ENCODE measurements at regions not wholly inside any gene's neighbourhood (a gene's known extent, or its start where the extent isn't known, plus 50 kb on each side); places are given as distances from the start of the nearest gene placed in this dataset.
"Not testable (repeated sequence)": the region's sequence is repeated elsewhere in the genome, so short reads cannot be mapped to it uniquely, and the experiment has no call there.

DNA sequence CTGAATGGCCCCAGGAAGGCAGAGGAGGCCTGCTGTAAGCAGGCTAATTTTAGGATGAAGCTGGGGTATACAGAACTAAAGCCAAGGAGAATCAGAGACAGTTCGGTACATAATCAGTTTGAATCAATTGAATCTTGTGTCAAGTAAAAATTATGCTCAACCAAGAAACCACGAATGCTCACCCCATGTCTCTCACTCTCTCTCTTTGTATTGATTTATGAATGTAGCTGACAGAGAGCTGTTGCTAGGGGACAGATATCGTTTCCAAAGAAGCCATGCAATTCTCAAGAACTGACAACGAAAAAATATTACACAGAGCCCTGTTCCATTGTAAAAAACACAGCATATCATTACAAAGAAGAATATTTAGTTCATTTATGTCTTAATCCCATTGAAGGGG is 151.1 kb upstream of the PKP2 start:
- H3K4me3 ChIP-seq (ENCODE audit: low read depth, low read length): no peak overlapping the region
- TF ChIP-seq, protein P1, sequence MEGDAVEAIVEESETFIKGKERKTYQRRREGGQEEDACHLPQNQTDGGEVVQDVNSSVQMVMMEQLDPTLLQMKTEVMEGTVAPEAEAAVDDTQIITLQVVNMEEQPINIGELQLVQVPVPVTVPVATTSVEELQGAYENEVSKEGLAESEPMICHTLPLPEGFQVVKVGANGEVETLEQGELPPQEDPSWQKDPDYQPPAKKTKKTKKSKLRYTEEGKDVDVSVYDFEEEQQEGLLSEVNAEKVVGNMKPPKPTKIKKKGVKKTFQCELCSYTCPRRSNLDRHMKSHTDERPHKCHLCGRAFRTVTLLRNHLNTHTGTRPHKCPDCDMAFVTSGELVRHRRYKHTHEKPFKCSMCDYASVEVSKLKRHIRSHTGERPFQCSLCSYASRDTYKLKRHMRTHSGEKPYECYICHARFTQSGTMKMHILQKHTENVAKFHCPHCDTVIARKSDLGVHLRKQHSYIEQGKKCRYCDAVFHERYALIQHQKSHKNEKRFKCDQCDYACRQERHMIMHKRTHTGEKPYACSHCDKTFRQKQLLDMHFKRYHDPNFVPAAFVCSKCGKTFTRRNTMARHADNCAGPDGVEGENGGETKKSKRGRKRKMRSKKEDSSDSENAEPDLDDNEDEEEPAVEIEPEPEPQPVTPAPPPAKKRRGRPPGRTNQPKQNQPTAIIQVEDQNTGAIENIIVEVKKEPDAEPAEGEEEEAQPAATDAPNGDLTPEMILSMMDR (IDR thresholded peaks at IDR 0.05; ENCODE audit: insufficient read depth, low read depth, low read length): no peak
- no peak for DNase-seq (ENCODE audit: low read depth)

DNA sequence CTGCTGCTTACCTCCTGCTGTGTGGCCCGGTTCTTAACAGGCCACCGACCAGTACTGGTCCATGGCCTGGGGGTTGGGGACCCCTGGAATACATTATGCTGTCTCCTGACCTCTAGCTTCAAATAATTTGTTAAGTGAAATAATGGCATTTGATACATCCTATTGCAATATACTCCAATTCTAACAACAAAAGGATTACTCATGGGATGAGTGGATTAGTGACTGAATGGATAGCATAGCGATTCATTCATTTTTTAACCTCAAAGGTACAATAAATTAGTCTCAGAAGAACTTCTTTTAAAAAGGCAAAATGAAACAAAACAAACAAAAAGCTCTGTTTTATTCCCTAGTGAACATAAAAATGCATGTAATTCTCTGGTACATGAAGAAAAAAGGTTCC is 147.9 kb upstream of the PKP2 start:
- no peak for DNase-seq (ENCODE audit: low read depth)
- no peak overlapping the region for H3K4me3 ChIP-seq (ENCODE audit: low read depth, low read length)
- TF ChIP-seq, protein P1 (IDR thresholded peaks at IDR 0.05; ENCODE audit: insufficient read depth, low read depth, low read length): no peak

DNA sequence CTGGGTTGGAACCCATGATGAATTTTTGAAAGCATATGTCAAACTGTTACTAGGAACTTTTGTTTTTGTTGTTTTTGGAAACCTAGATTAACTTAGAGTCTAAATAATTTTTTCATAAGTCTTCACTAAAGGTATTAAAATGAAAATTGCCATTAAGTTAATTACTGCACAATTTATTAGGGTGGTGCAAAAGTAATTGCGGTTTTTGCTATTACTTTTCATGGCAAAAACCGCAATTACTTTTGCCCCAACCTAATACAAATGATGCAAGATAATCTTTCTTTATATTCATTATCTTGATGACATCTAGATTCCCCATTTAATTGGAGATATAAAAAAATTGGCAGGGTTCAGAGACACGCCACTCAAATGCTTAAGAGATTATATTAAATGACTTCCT is 145.0 kb upstream of the PKP2 start:
- TF ChIP-seq, protein P1 (IDR thresholded peaks at IDR 0.05; ENCODE audit: insufficient read depth, low read depth, low read length): no peak
- H3K4me3 ChIP-seq (ENCODE audit: low read depth, low read length): no peak overlapping the region
- DNase-seq (ENCODE audit: low read depth): no peak

DNA sequence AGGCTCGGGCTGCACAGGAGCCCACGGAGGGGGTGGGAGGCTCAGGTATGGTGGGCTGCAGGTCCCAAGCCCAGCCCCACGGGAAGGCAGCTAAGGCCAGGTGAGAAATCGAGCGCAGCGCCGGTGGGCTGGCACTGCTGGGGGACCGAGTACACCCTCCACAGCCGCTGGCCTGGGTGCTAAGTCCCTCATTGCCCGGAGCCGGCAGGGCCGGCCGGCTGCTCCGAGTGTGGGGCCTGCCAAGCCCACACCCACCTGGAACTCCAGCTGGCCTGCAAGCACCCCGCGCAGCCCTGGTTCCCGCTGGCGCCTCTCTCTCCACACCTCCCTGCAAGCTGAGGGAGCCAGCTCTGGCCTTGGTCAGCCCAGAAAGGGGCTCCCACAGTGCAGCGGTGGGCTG is 137.4 kb upstream of the PKP2 start:
- H3K4me3 ChIP-seq (ENCODE audit: low read depth, low read length); DNase-seq (ENCODE audit: low read depth): not testable (repeated sequence)

DNA sequence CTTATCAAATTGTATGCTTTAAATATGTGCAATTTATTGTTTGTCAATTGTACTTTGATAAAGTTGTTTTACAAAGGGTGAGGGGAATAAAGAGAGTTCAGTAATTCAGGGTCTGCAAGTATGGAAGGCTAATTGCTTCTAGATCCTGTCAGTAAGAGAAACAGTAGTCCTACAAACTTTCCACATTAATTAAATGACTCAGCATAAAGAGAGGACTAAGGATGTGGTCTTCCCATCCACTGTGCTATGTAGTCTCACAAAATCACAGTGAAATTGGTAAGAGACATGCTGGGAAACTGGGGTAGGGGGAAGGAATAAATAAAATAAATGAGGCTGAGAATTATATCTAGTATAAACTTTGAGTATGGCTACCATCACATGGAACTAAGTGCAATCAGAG is 130.2 kb upstream of the PKP2 start:
- TF ChIP-seq, protein P1 (IDR thresholded peaks at IDR 0.05; ENCODE audit: insufficient read depth, low read depth, low read length): no peak
- no peak overlapping the region for H3K4me3 ChIP-seq (ENCODE audit: low read depth, low read length)
- DNase-seq (ENCODE audit: low read depth): no peak

DNA sequence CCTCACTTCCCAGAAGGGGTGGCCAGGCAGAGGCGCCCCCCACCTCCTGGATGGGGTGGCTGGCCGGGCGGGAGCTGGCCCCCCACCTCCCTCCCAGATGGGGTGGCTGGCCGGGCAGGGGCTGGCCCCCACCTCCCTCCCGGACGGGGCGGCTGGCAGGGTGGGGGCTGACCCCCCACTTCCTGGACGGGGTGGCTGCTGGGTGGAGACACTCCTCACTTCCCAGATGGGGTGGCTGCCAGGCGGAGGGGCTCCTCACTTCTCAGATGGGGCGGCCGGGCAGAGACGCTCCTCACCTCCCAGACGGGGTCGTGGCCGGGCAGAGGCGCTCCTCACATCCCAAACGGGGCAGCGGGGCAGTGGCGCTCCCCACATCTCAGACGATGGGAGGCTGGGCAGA is 126.1 kb upstream of the PKP2 start:
- H3K4me3 ChIP-seq (ENCODE audit: low read depth, low read length); DNase-seq (ENCODE audit: low read depth): not testable (repeated sequence)

DNA sequence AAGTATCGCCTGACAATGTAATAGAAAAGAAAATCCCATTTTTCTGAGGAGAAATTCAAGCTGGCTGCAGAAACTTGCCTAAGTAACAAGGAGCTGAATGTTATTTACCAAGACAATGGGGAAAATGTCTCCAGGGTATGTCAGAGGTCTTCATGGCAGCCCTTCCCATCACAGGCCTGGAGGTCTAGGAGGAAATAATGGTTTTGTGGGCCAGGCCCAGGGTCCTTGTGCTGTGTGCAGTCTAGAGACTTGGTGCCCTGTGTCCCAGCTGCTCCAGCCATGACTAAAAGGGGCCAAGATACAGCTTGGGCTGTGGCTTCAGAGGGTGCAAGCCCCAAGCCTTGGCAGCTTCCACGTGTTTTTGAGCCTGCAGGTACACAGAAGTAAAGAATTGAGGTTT is 120.5 kb upstream of the PKP2 start:
- not testable (repeated sequence) for H3K4me3 ChIP-seq (ENCODE audit: low read depth, low read length); DNase-seq (ENCODE audit: low read depth)

DNA sequence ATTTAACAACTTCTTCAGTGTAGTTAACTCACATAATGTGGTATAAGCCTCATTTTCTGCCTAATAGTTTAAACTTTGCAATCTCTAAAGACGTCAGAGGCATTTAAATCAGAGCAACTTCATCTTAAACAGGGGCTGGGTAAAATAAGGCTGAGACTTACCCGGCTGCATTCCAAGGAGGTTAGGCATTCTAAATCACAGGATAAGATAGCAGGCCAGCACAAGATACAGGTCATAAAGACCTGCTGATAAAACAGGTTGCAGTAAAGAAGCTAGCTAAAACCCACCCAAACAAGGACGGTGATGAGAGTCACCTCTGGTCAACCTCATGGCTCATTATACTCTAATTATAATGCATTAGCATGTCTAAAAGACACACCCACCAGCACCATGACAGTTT is 115.6 kb upstream of the PKP2 start:
- no peak for DNase-seq (ENCODE audit: low read depth)
- H3K4me3 ChIP-seq (ENCODE audit: low read depth, low read length): no peak overlapping the region
- TF ChIP-seq, protein P1 (IDR thresholded peaks at IDR 0.05; ENCODE audit: insufficient read depth, low read depth, low read length): no peak

DNA sequence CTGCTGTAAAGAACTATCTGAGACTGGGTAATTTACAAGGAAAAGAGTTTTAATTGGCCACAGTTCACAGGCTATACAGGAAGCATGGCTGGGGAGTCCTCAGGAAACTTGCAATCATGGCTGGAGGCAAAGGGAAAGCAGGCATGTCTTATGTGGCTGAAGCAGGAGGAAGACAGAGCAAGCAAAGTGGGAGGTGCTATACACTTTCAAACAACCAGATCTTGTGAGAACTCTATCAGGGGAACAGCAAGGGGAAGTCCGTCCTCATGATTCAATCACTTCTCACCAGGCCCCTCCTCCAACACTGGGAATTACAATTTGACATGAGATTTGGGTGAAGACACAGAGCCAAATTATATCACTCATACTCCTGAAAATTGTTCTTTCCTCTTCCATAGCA is 109.5 kb upstream of the PKP2 start:
- no peak overlapping the region for H3K4me3 ChIP-seq (ENCODE audit: low read depth, low read length)
- no peak for DNase-seq (ENCODE audit: low read depth)
- TF ChIP-seq, protein P1 (IDR thresholded peaks at IDR 0.05; ENCODE audit: insufficient read depth, low read depth, low read length): no peak
